Choroid plexus epithelial cell (primary cell): ENCODE measurements at regions not wholly inside any gene's neighbourhood (a gene's known extent, or its start where the extent isn't known, plus 50 kb on each side); places are given as distances from the start of the nearest gene placed in this dataset.

Experiments used
- DNase-seq: peaks from one replicate; pipeline ENCODE4 v3.0.0-alpha.2; 2010; ENCODE audit warnings: low read depth
- H3K4me3 ChIP-seq: 2 replicates; pipeline ENCODE4 v1.5.1; 2011; ENCODE audit warnings: low read depth, mild to moderate bottlenecking, control low read depth, low read length, moderate library complexity
- CTCF ChIP-seq: conservative IDR thresholded peaks from 2 replicates; pipeline ENCODE4 v1.5.1; 2011; ENCODE audit warnings: low read depth, mild to moderate bottlenecking, control low read depth, inconsistent platforms, low read length, moderate library complexity

DNA sequence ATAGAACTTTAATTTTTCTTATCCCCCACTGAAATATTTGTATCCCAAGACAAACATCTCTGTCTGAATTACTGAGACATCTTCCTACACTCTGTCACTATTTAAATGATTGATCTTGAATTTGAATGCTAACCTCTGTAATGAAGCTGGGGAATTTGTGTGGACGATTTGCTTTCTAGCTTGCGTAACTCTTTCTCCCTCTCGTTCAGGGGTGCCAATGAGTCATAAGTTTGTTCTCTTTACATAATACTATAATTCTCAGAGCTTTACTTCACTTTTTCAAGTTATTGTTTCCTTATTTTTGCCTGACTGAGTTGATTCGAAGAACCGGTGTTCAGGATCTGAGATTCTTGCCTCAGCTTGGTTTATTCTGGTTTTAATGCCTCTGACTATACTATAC, 783.3 kb upstream of the CADM2 start:
- H3K4me3 ChIP-seq: no peak overlapping the region
- TF ChIP-seq CTCF: no peak
- DNase-seq: peak; percentile 9

- no peak for TF ChIP-seq CTCF
- no peak for DNase-seq
- no peak overlapping the region for H3K4me3 ChIP-seq
Observed at GRCh38 chr3:84184937-84185336, 773.9 kb upstream of the CADM2 start.

GRCh38 chr3:84194029-84194428, 764.8 kb upstream of the CADM2 start:
- TF ChIP-seq CTCF: no peak
- H3K4me3 ChIP-seq: no peak overlapping the region
- no peak for DNase-seq

DNA sequence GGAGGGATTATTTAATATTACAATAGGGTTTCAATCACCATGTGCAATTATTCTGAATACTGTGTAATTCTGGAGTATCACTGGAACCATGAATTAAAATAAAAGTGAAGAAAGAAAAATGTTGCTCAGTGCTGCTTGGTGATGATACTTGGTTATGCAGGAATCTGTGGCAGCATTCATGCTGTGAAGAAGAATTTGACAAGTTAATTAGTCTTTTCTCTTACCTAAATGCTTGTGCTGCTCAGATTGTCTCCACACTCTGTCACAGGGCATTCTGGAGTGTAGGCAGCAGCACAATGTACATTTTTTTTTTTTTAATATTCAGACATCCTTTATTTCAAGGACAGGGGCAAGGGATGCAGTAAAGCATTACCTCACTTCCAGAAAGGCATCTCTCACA, 749.3 kb upstream of the CADM2 start:
- no peak for DNase-seq
- no peak for TF ChIP-seq CTCF
- no peak overlapping the region for H3K4me3 ChIP-seq

DNA sequence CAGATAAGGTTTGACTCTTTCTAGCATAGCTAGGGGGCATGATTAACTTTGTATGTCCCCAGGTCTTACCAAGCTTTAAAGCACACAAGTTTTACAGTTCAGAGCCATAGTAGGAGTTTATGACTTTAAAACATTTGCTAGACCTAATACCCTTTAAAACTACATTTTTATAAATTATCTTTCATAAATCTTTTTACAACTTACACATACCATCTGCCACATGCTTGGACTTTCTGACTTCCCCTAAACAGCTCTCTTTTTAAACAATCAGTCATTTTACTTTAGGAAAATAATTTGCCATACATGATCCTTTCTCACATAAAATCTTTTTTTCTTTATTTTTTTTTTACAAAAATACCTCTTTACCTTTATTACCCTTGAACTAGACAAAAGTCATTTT, 735.3 kb upstream of the CADM2 start:
- no peak for TF ChIP-seq CTCF
- H3K4me3 ChIP-seq: no peak overlapping the region
- DNase-seq: no peak

DNA sequence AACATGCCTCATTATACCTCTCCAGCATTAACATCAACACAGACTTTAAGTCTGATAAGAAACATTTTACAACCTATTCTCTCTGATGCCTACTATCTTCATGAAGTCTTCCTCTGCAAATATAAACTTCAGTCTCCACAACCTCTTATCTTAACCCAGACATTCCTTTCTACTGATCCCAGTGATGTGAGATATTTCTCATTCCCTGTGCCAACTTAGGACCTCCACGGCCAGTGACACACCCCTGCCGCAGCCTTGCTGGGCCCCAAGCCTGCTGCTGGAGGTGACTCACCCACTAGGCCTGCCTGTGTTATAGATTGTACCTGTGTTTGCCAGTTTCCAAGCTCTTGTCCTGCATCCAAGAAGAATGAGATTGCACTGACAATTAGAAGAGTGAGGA, 734.5 kb upstream of the CADM2 start:
- TF ChIP-seq CTCF: no peak
- DNase-seq: no peak
- no peak overlapping the region for H3K4me3 ChIP-seq

- no peak overlapping the region for H3K4me3 ChIP-seq
- no peak for TF ChIP-seq CTCF
- no peak for DNase-seq
Observed at GRCh38 chr3:84236261-84236660, 722.5 kb upstream of the CADM2 start.
